ENCODE measurements at regions not wholly inside any gene's neighbourhood (a gene's known extent, or its start where the extent isn't known, plus 50 kb on each side); places are given as distances from the start of the nearest gene placed in this dataset.

GRCh38 chr10:52409928-52410327 lies 95.8 kb downstream of the DKK1 start:
- no peaks in the 10 kb centered on the region for H3K9me3 ChIP-seq (ENCODE audit: control insufficient read depth, low read depth, low read length)

More at GRCh38 chr10:52409928-52410327, 95.8 kb downstream of the DKK1 start:
- Histone ChIP-seq H4K91ac (ENCODE audit: insufficient read length, low read depth, low read length) (no peak overlapping the region), H4K20me1 (ENCODE audit: control insufficient read depth, insufficient read depth, insufficient read length) (no peaks in the 10 kb centered on the region), H3K14ac (ENCODE audit: insufficient read depth, low read length) (no peak overlapping the region), H2BK120ac (ENCODE audit: low read depth, low read length, poor library complexity, severe bottlenecking) (no peak overlapping the region), H2BK5ac (ENCODE audit: insufficient read length, low read length) (no peak overlapping the region), H3T11ph (ENCODE audit: low read length) (no peak overlapping the region), H2AFZ (ENCODE audit: low read length) (no peak overlapping the region), H3K79me1 (ENCODE audit: insufficient read depth, low read depth, low read length, poor library complexity, severe bottlenecking) (no peaks in the 10 kb centered on the region), H3K18ac (ENCODE audit: insufficient read length, low read depth, low read length) (no peak overlapping the region), H3K27ac (ENCODE audit: insufficient read length, low read depth, low read length) (no peak overlapping the region), H4K5ac (ENCODE audit: insufficient read length, low read depth, low read length) (no peak overlapping the region), H2BK20ac (ENCODE audit: low read depth, low read length, poor library complexity, severe bottlenecking) (no peak overlapping the region), H3K4me2 (ENCODE audit: insufficient read depth, insufficient read length, low read length) (no peak overlapping the region), H3K4ac (ENCODE audit: low read depth, low read length) (no peak overlapping the region), H3K79me2 (ENCODE audit: insufficient read depth, low read length) (no peaks in the 10 kb centered on the region), H3K9ac (ENCODE audit: extremely low read depth, insufficient read length, low read length) (no peak overlapping the region), H2AK5ac (ENCODE audit: insufficient read length, low read length) (no peak overlapping the region), H3K23me2 (ENCODE audit: insufficient read length, low read depth, low read length, poor library complexity, severe bottlenecking) (no peaks in the 10 kb centered on the region), H3K23ac (ENCODE audit: insufficient read length, low read depth, low read length) (no peak overlapping the region), H4K8ac (replicated peaks; ENCODE audit: insufficient read length, low read depth, low read length) (no peak overlapping the region), H2BK15ac (ENCODE audit: low read depth, low read length) (no peak overlapping the region), H3K4me1 (ENCODE audit: insufficient read depth, low read length) (no peaks in the 10 kb centered on the region), H3K56ac (ENCODE audit: insufficient read length, low read depth, low read length) (no peak overlapping the region), H3K27me3 (ENCODE audit: insufficient read depth, low read length) (no peaks in the 10 kb centered on the region), H2BK12ac (ENCODE audit: insufficient read length, low read depth, low read length) (no peak overlapping the region)
- Mint-ChIP-seq H3K4me3 (no peak overlapping the region), H3K9me3 (no peaks in the 10 kb centered on the region; a peak in 1 of 5 replicates), H3K27me3 (ENCODE audit: low read depth) (no peaks in the 10 kb centered on the region), H3K36me3 (ENCODE audit: insufficient read depth in 1 of 3, low read depth in 3 of 3) (no peaks in the 10 kb centered on the region), H3K4me1 (no peaks in the 10 kb centered on the region), H3K27ac (no peak overlapping the region)
- no peak for DNase-seq
- TF ChIP-seq CTCF (conservative IDR thresholded peaks at IDR 0.05) = no peak
- WGBS (ENCODE audit: extremely low coverage, insufficient read length, low lambda C conversion rate) = no CpG with 5 or more reads among the region's 2 CpGs
